Dedifferentiated amniotic fluid mesenchymal stem cell (primary cell): ENCODE measurements at regions not wholly inside any gene's neighbourhood (a gene's known extent, or its start where the extent isn't known, plus 50 kb on each side); places are given as distances from the start of the nearest gene placed in this dataset.
"Not testable (repeated sequence)": the region's sequence is repeated elsewhere in the genome, so short reads cannot be mapped to it uniquely, and the experiment has no call there.

Experiments
- DNase-seq: peaks from one replicate; pipeline ENCODE4 v3.0.0-alpha.2; 2016; ENCODE audit errors: extremely low spot score

GRCh38 chr4:123600987-123601904 is 204.7 kb downstream of the SPRY1 start:
- no peak for DNase-seq

DNA sequence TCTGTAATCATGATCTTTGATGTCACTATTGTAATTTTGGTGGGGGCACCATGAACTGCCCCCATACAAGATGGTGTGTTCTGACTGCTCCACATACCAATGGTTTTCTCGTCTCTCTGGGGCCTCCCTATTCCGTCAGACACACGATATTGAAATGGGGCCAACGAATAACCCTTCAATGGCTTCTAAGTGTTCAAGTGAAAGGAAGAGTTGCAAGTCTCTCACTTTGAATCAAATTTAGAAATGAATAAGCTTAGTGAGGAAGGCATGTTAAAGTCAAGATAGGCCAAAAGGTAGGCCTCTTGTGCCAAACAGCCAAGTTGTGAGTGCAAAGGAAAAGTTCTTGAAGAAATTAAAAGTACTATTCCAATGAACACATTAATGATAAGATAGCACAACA is 205.4 kb downstream of the SPRY1 start:
- DNase-seq = no peak

DNA sequence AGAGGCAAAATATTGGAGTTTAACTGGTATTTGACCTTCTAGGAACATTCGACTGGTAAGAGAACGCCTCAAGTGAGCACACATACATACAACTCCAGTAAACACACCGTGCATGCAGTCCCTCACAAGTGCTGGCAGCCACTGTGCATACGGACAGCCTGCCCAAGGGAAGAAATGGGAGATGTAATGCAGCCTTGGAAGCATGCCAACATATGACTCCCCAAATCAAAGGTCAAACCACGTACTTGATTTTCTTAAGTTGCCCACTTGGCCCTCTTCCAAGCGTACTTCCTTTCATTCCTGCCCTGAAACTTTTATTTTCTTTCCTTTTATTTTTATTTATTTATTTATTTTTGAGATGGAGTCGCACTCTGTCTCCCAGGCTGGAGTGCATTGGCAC is 206.6 kb downstream of the SPRY1 start:
- no peak for DNase-seq

DNA sequence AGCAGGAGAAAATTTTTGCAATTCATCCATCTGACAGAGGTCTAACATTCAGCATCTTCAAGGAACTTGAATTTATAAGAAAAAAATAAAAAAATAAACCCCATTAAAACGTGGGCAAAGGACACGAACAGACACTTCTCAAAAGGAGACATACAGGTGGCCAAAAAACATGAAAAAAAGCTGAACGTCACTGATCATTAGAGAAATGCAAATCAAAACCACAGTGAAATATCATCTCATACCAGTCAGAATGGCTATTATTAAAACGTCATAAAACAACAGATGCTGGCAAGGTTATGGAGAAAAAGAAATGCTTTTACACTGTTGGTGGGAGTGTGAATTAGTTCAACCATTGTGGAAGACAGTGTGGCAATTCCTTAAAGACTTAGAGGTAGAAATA is 209.2 kb downstream of the SPRY1 start:
- not testable (repeated sequence) for DNase-seq

- DNase-seq = no peak
These were observed 209.7 kb downstream of the SPRY1 start for GRCh38 chr4:123606336-123606735.

DNA sequence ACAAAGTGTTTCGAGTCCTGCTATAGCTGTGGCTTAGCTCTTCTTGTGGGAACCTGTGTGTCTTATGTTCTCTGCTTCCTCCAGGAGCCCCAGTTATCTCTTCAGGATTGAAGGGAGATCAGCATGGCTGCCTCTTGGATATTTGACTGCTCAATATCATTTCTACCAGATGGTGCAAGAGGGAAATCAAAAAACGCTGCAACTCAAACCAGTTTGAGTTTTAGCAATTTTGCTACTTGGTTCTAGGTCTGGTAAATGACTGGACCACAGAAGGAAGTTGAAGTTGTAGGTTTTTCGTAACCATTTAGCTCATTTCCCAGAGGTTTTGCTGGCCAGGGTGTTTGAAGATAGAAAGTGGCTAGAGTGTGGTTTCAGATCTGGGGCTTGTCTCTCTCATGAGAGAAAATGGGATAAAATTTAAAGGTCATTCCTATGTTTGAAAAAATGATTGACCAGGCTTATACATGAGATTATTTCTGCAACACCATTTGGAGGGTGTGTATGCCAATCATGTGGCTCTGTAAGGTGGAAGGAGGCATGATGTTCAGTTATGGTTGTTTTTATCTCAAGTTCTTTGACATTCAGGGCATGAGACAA is 210.4 kb downstream of the SPRY1 start:
- DNase-seq = no peak

- DNase-seq = no peak
These were observed 213.2 kb downstream of the SPRY1 start for GRCh38 chr4:123609829-123610228.

DNA sequence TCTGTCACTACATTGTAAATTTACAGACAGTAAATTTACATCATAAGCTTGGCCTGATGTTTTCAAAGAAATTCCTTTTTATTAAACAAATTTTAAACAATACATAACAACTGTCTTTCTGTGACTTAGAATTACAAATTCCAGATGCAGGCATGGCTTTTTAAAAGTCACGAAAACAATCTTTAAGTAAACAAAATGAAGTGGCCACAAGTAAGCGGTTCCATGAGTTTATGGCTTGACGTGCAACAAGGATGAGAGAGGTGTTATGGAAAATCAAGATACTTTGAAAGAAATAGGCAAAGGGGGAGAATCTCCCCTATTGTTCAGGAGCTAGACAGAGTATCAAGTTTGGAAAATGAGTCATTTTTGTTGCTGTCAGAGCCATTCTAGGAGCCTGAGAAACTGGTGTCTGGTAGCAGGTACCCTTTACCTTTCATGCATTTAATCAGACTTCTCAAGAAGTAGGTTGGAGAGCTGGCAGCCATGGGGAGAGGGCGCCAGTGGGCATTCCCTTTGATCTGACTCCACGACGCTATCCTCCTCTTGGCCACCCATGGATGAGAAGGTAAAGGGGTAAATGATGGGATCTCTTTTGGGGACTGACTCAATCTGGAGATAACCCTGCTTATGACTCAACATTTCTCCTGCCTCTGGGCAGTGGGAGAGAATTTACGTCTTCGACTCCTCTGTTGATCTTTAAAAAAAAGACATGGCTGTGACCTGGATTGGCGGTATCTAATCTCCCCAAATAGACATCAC is 217.2 kb downstream of the SPRY1 start:
- no peak for DNase-seq

DNA sequence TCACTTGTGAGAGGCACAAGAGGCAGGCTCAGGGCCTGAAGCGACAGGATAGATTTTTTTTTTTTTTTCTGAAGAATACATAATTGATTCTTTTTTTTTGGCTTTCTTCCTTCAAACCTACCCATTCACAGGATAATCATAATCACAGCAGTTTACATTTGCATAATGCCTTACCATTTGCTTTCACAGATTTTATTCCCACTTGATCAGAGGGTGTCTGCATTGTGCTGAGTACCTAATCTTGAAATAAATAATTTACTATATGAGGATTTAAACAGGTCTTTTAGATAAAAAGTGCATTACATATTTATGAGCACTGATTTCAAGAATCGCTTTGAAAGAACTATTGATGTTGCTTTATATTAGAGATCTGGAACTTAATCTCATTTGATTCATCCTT is 219.3 kb downstream of the SPRY1 start:
- DNase-seq = no peak

- DNase-seq = no peak
These were observed 220.4 kb downstream of the SPRY1 start for GRCh38 chr4:123616951-123617461.

GRCh38 chr4:123617791-123618190 is 221.2 kb downstream of the SPRY1 start:
- no peak for DNase-seq

DNA sequence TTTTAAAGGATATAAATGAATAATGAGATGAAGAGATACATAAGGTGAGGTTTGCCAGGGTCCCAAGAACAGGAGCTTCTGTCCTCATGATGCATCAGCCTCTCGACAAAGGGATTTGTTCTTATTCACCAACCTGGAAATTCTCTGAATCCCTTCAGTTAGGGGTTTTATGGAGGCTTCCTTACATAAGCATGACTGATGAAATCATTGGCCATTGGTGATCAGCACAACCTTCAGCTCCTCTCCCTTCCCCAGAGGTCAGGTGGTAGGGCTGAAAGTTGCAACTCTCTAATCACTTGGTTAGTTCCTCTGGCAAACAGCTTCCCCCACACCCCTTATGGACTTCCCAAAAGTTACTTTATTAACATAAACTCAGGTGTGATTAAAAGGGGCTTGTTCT is 222.0 kb downstream of the SPRY1 start:
- DNase-seq = no peak

- DNase-seq = no peak
These were observed 222.7 kb downstream of the SPRY1 start for GRCh38 chr4:123619326-123619725.

- DNase-seq = no peak
These were observed 223.3 kb downstream of the SPRY1 start for GRCh38 chr4:123619895-123620294.

DNA sequence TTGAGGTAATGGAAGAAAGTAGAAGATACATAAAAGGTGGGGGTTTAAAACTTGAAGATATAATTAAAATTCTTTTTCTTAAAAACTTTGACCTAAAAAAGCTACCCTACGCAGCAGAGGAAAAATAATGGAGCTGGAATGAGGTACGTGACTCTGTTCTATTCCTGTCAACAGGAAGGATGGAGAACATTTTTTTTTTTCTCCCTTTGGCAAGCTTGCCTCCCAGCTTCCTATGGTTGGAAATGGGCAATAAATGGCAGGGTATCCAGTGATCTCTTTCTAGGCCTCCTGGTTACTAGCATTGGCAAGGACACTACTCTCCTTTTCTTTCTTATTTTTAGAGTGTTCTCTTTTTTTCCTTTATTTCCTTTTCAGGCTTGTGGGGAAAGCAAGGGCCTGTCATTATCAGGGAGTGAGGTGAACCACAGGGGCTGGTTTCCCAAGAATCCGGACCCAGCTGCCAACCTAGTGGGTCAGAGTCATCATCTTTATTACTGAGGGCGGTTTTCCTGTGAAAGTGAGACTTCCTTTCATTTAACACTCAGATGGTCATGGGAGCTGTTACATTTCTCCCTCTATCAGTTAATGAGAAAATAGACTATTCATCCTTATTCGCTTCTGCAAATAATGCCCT is 224.6 kb downstream of the SPRY1 start:
- no peak for DNase-seq

DNA sequence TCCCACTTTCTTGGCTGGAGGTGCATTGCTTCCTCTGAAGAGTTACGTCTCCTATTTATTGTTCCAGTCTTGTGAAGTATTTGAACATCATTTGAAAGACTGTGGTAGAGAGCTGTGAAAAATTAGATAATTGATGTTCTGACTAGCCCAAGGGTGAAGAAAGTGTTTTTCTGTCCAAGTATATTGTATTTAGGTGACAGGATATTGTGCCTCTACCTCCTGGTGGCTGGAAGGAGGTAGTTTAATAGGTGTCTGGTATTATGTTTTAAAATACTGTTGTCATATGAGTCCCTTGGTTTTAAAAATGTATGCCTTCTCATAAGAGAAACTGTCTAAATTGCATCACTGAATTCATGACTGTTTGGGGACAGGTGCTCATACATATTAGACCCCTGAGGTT is 226.0 kb downstream of the SPRY1 start:
- DNase-seq = no peak

DNA sequence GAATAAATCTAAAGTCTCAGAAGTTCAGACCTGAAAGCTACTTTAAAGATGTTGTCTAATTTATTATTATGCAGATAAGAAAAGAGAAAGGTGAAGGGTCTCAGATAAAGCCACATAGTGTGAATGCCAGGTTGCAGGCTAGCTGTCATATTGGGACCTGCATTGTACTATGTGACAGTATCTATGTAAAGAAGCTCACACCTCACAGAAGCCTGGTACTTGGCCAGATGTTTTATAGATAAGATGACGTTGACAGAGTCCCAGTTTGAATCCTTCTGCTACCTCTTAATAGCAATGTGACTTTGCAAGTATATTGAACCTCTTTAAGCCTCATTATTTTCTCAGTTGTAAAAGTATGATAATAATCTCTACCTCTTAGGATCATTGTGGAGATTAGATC is 227.0 kb downstream of the SPRY1 start:
- no peak for DNase-seq

- DNase-seq = no peak
These were observed 228.4 kb downstream of the SPRY1 start for GRCh38 chr4:123624959-123625358.

DNA sequence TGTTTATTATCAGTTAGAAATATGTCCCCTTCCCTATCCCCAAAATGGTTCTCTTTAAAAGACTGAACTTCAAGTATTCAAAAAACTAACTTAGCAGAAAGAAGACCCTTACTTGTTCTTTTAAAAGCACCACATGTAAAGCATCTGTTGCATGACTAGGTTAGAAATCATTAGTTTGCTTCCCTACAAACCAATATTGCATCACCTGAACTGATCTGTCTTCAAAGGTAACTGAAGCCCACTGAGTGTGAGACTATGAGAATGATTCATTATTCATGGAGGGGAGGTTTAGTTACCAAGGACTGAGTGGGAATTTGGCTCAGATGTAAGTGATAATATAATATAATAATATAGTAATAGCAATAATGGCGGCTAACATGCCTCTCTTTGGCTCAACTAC is 231.7 kb downstream of the SPRY1 start:
- DNase-seq = no peak

DNA sequence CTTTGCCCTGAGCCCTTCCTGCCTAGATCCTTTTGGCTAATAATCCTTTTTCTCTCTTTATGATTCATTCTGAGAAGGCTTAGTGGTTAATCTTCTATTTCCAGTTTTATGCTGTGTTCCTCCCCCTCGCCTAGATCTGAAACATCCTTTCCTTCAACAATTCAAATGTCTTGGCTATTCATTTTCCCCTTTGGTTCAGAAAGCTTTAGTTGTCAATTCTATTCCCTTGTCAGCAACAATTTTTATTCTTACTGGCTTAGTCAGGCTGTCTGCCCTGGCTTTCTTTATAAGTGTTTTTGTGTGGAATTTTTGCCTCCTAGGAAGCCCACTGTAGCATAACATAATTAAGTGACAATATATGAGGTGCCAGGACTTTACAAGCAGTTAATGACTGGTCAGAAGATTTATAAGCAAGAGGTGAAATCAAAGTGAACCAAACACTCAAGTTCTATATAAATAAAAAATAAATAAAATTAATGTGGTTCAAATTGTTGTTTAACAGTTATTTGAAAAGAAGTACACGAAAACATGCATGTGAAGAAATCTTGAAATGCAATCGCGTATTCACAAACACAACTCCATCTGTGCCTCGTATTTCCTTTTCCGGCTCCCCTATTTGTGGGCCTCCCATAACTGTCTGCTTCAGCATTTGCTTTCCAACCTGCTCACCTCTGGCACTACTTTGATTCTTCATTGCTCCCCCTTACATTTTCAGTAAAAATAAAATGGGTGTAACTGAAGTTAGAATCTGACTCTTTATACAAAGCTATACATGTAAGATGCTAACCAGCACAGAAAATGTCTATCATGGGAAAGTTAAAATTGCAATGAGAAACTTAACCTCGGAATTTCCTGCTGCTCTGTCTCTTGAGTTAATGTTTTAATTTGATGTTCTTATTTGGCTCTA is 235.4 kb downstream of the SPRY1 start:
- no peak for DNase-seq

GRCh38 chr4:123632693-123633030 is 236.1 kb downstream of the SPRY1 start:
- no peak for DNase-seq
